ENCODE measurements at regions not wholly inside any gene's neighbourhood (a gene's known extent, or its start where the extent isn't known, plus 50 kb on each side); places are given as distances from the start of the nearest gene placed in this dataset.
"Not testable (repeated sequence)": the region's sequence is repeated elsewhere in the genome, so short reads cannot be mapped to it uniquely, and the experiment has no call there.

GRCh38 chr14:103259801-103260628 is 74.0 kb upstream of the EIF5 start:
- DNase-seq (ENCODE audit: low read depth in 4 of 4, low spot score in 3 of 4): no peak

- no peak for DNase-seq (ENCODE audit: low read depth in 4 of 4, low spot score in 3 of 4)
Measured at GRCh38 chr14:103260629-103261124, 73.4 kb upstream of the EIF5 start.

GRCh38 chr14:103267226-103267910 is 66.7 kb upstream of the EIF5 start:
- DNase-seq (ENCODE audit: low read depth in 4 of 4, low spot score in 3 of 4): no peak

- no peak for DNase-seq (ENCODE audit: low read depth in 4 of 4, low spot score in 3 of 4)
Measured at GRCh38 chr14:103271189-103271588, 62.8 kb upstream of the EIF5 start.

DNA sequence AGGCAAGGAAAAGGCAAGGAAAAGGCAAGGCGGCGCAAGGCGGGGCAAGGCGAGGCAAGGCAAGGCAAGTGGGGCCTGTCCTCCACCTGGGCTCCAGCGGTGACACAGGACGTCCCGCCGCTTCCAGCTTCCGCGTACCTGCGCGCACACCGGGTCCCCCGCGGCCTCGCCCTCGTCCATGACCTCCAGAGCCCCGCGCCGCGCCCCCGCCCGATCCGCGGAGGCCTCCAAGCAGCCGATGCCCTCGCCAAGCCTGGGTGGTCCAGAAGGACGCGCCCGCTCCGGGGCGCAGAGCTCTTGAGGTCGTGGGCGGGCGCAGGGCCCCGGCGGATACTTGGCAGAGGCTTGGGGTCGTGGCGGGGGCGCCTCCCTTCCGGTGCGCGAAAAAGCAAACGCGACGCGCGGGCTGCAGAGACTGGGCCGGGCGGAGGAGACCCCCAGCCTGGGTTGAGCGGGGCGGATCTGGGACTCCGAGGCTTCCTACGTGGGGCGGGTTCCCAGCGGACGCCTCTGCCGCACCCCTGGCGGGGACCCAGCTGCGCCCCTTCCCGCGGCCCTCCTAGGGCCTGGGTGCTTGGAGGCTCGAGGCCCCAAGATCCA is 60.8 kb upstream of the EIF5 start:
- no peak for DNase-seq (ENCODE audit: low read depth in 4 of 4, low spot score in 3 of 4)

- DNase-seq (ENCODE audit: low read depth in 4 of 4, low spot score in 3 of 4): no peak
Measured at GRCh38 chr14:103273745-103274615, 60.1 kb upstream of the EIF5 start.

GRCh38 chr14:103275000-103275399 is 59.0 kb upstream of the EIF5 start:
- no peak for DNase-seq (ENCODE audit: low read depth in 4 of 4, low spot score in 3 of 4)

- DNase-seq (ENCODE audit: low read depth in 4 of 4, low spot score in 3 of 4): no peak
Measured at GRCh38 chr14:103277931-103278330, 56.1 kb upstream of the EIF5 start.

DNA sequence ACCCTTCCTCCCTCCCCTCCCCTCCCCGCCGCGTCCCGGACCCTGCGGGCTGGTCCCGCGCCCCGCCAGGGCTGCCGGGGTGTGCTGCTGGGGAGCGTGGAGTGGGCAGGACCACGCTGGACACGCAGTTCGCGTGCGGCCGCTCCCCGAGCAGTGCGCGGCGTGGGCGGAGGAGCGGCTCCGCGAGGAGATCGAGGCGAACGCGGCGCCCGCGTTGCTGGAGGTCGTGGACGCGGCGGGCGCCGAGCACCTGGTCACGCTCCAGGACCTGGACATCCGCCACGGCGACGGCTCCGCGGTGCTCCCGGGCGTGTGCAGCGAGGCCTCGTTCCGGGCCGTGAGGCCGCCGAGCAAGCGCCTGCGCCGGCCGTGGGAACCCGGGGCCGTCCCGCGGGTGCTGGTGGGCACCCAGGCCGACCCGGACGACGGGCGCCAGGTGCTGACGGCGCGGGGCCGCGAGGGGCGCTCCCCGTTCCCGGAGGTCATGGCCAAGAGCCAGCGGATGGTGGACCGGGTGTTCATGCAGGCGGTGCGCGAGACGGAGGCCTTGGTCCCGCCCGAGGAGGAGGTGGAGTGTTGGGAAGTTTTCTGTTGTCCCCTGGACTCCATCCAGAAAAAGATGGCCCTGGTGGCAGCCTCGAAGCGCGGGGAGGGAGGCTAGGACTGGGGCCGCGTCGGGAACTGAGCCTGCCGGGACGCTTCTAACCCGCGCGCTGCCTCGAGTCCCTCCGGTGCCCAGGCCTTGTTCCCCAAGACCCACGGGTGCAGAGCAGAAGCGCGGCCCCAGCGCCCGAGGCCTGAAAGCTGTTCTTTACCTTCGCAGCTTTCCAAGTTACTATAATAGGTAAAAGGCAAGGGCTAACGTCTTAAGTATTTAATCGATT is 54.7 kb upstream of the EIF5 start:
- no peak for DNase-seq (ENCODE audit: low read depth in 4 of 4, low spot score in 3 of 4)

- DNase-seq (ENCODE audit: low read depth in 4 of 4, low spot score in 3 of 4): no peak
Measured at GRCh38 chr14:103280278-103280928, 53.6 kb upstream of the EIF5 start.

- peak in 3 of 4 donors; percentile 44 to 61 (median 55) for DNase-seq (ENCODE audit: low read depth in 4 of 4, low spot score in 3 of 4)
Measured at GRCh38 chr14:103281496-103282231, 52.4 kb upstream of the EIF5 start.

DNA sequence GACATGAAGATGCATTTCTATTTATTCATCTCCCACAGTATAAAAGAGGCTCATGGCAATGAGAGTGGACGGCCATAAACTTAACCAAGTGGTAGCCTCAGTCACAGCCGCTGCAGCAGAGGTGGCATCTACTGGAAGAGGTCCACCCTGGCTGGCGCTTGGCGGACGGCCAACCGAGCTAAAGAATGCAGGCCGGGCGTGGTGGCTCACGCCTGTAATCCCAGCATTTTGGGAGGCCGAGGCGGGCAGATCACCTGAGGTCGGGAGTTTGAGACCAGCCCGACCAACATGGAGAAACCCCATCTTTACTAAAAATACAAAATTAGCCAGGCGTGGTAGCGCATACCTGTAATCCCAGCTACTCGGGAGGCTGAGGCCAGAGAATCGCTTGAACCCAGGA is 51.7 kb upstream of the EIF5 start:
- not testable (repeated sequence) for DNase-seq (ENCODE audit: low read depth in 4 of 4, low spot score in 3 of 4)

GRCh38 chr14:103282932-103283331 is 51.1 kb upstream of the EIF5 start:
- no peak for DNase-seq (ENCODE audit: low read depth in 4 of 4, low spot score in 3 of 4)

DNA sequence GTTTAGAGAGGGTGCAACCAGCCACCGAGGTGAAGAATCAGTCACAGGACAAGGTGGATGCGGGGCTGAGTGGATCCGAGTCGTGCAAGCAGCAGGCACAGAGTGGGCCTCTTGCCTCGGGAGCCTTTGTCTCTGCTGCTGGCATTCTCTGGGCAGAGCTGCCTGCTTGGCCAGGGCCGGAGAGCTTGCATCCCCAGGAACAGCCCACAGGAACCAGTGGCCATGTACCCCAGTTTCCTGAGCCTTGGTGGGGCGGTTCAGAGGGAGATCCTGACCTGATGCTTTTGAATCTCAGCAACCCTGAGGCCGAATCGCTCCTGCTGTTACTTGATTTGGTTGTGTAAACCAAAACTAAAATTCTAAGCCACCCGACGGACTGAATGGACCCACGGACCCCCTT is 50.1 kb upstream of the EIF5 start:
- no peak for DNase-seq (ENCODE audit: low read depth in 4 of 4, low spot score in 3 of 4)
